ENCODE measurements at regions not wholly inside any gene's neighbourhood (a gene's known extent, or its start where the extent isn't known, plus 50 kb on each side); places are given as distances from the start of the nearest gene placed in this dataset.
"Not testable (repeated sequence)": the region's sequence is repeated elsewhere in the genome, so short reads cannot be mapped to it uniquely, and the experiment has no call there.

DNA sequence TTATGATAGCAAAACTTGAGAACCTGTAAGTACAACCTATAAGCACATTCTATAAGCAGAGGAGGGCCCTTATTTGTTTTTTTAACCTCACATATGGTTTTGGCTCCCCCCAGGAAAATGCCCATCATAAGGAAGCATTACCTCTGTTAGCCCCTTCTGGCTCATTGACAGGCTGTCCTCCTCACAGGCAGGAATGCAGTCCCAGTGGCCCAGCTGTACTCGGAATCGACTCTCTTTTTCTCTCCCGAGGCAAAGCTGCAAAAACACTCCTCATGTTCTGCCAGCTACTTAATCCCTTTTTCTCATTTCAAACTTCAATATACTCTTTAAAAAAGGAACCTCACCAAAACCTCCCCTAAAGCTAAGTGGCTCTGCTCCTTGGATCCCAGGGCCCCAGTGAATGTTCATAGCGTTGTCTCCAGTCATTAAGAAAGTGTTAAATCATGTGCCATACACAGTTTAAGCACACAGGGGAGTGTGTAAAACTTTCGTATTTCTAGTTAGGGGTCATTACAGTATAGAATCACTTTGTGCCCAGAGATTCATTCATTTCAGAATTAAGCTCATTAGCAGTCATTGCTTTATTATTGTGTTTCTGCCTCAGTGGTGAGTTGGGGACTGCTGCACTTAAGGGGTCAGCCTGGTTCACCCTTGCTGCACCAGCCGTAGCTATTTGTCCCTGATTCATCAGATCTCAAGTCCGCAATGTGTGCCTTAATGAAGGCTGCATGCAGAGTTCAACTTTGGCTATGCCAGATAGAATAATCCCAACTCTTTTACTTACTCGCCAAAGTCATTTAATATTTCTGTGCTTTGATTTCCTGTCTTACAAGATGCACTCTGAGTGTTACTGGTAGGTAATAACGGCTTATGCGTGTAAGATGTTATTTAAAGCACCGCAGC lies 57.6 kb downstream of the JRKL start:
- DNase-seq, result no peak

DNA sequence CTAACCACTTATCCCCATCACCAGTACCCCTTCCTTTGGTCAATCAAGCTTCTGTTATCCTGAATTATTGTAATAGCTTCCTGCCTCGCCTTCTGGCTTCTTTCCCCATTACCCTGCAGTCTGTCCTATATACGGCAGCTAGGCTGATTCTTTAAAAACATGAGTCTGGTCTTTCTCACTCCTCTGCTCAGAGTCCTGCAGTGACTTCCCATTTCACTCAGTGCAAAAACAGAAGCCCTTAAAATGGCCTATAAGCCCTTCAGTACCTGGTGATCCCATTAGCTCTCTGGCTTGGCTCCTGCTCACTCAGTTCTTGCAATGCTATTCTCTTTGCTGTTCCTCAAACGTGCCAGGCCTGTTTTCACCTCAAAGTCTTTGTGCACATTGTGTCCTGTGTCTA lies 58.4 kb downstream of the JRKL start:
- no peak for DNase-seq

DNA sequence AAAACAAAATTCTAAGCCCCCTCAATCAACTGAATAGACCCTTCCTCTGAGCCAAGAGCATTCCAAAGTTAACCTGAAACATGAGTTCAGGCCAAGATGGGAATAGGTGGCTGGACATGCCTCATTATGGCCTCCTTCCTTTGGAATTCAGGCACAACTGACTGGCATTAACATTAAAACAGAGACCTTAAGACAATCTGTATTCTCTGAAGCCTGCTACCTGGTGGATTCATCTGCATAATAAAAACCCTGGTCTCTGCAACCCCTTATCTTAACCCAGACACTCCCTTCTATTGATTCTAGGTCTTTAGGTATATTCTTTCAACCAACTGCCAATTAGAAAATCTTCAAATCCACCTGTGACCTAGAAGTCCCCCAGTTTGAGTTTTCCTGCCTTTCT lies 66.3 kb downstream of the JRKL start:
- DNase-seq, result no peak

DNA sequence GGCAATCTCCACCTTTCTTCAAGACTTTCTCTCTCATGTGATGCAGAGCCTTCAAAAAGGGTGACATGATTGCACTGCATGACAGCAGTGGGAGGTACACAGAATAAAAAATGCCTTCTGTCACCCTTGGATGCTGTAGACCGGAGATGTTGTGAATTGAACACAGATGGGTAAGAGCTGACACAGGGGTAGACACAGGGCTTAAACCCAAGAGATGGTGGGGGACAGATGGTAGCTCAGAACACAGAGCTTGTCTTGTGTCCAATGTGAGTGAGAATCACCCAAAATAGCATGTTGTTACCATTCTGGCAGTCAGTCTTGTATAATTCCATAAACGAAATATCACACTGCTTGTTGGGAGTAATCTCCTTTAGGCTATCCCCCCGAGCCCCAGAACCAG lies 69.9 kb downstream of the JRKL start:
- DNase-seq, result no peak

DNA sequence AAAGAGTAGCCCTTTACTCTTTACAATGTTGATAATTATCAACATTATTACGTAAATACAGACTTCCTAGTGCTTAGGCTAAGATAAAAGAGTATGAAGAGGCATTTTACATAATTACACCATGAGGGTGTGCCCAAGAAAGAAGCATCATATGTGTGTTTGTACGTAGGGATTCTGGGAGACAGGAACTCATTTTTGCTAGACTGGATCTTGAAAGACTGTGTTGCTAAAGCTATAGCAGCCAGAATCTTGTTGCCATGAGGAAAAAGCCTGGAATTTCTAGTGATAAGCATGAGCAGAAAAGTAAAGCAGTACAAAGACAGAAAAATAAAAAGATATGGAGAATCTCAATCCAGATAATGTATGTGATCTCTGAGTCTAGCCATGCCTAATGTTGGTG lies 72.1 kb downstream of the JRKL start:
- no peak for DNase-seq

GRCh38 chr11:96464700-96465307 lies 75.0 kb downstream of the JRKL start:
- DNase-seq, result peak; percentile 69

DNA sequence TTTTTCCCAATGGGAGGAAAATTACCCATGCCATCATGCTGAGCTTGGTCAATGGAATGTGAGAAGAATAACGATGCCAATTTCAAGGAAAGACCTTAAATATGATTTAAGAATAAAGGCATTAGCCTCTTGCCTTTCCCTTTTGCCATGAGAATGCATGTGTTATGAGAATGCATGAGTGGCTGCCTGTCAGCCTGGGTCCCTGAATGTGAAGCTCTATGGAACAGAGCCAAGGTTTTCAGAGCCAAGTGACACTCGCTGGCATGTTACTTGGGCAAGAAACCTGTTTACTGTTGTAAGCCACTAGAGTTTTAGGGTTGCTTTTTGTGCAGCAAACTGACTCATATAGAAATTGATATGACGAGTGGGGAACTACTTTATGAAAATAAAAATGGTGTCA lies 75.7 kb downstream of the JRKL start:
- no peak for DNase-seq

DNA sequence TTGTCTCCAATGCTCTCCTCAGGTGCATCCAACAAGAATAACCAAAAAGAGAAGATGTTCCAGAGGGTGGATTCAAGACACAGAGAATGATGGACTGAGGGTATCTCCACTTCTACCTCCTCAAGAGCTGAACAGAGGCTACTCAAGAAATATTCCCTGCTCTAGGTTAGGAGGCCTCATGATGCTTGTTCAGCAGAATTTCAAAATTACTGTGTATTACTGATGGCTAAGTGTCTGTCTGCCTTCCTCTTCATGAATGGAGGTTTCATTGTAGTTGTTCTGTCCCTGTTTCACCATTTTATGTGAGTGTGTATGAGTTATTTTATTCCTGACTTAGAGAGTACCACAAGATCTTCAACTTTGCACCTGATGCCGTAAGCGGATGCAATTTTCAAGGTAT lies 76.8 kb downstream of the JRKL start:
- DNase-seq, result no peak

DNA sequence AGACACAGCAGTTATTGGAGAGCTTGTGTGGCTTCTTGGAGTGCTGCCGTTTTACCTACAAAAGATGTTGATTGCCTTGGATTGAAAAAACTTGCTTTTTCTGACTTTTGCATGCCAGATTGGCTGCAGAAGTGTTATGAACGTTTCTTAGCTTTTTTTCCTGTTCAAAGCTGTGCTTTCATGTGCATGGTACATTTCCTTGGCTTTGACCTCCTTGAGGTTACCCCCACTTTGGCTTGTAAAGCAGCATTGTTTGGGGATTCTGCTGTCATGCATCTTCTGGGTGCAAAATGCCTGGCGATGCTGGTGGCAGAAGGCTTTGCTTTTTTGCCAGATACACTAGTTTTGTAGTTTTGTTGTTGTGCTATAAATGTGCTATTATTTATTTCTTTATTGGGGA lies 80.0 kb downstream of the JRKL start:
- DNase-seq, result no peak

DNA sequence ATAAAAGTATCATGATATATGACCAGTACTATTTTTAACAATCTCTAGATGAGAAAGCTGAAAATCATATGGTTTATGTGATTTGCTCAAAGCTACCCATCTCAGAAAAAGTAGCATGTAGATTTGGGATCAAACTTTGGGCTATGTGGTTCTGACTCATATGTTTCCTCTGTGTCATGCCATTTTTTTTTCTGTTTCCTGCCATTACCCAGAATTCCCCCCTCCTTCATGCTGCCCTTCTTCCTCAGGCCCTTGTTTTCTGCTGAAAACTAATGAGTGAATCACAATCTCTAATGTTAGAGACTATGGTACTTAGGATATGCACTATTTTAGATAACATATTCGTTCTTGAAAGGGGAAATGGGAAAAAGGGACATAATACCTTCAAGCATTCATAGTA lies 80.7 kb downstream of the JRKL start:
- DNase-seq, result no peak

DNA sequence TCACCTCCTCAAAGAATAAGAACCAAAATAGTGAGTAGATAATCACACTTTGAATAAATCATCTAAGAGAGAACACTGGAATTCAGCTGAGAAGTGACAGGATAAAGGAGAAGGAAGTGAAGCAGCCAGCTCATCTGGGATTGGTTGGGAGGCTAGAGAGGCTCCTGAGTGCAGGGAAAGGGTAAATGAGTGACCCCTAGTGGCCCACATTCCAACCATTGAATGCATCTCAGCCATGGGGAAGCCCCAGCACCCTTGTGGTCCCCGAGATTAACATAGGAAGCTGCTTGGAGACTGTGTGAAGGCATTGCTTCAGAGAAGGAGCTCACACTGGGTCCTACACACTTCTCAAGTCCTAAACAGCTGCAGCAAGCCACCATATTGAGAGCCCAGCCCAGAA lies 82.3 kb downstream of the JRKL start:
- DNase-seq, result peak; percentile 8

DNA sequence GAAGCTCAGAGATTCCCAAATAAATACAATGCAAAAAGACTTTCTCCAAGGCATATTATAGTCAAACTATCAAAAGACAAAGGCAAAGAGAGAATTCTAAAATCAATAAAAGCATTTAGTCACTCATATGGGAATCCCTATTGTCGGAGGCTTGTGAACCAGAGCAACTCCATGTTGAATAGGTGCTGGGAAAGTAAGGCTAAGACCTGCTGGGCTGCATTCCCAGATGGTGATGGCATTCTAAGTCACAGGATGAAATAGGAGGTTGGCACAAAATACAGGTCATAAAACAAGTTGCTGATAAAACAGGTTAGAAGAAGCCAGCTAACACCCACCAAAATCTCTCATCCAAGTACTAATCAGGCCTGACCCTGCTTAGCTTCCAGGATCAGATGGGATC lies 84.5 kb downstream of the JRKL start:
- DNase-seq, result no peak

DNA sequence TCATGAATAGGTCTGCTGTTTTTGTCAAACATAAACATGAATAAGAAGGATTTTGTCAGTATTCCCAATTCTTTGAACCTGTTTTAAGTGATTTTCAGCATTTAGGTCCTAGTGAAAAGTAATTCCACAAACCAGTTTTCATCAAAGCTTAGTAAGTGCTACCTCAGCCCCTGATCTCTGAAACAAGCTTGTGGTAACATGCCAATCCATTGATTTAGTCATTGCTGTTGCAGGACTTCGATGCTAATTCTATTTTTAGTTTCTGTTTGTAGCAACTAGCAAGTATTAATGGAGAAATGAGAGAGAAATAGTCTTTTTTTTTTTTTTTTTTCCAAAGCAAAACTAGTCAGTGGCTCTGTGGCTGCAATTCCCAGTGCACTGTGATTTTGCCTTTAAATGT lies 91.4 kb downstream of the JRKL start:
- no peak for DNase-seq

- DNase-seq, result no peak
These were observed 92.0 kb downstream of the JRKL start for GRCh38 chr11:96481771-96482170.

DNA sequence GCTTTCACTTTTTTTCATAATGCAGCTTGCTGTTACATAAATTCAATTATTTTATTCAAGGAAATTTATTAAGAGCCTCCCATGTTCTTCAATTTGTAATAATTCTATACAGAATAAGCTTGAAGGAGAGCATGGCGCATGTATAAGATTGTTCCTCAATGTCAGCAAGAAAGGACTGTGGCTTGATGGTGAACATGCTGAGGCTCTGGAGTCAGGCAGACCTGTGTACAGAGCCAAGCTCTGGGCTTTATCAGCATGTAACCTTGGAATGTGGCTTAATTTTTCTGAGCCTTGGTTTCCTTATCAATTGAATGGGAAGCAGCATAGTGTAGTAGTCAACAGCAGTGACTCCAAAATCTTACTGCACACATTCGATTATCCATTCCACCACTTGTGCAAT lies 92.4 kb downstream of the JRKL start:
- no peak for DNase-seq

GRCh38 chr11:96483374-96483955 lies 93.7 kb downstream of the JRKL start:
- no peak for DNase-seq

GRCh38 chr11:96484361-96484760 lies 94.5 kb downstream of the JRKL start:
- DNase-seq, result no peak

GRCh38 chr11:96486890-96487611 lies 97.2 kb downstream of the JRKL start:
- no peak for DNase-seq

DNA sequence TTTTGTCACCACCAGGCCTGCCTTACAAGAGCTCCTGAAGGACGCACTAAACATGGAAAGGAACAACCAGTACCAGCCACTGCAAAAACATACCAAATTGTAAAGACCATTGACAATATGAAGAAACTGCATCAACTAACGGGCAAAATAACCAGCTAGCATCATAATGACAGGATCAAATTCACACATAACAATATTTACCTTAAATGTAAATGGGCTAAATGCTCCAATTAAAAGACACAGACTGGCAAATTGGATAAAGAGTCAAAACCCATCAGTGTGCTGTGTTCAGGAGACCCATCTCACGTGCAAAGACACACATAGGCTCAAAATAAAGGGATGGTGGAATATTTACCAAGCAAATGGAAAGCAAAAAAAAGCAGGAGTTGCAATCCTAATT lies 99.1 kb downstream of the JRKL start:
- DNase-seq, result not testable (repeated sequence)

GRCh38 chr11:96500440-96500839 lies 110.6 kb downstream of the JRKL start:
- no peak for DNase-seq

GRCh38 chr11:96506041-96506440 lies 116.2 kb downstream of the JRKL start:
- no peak for DNase-seq

DNA sequence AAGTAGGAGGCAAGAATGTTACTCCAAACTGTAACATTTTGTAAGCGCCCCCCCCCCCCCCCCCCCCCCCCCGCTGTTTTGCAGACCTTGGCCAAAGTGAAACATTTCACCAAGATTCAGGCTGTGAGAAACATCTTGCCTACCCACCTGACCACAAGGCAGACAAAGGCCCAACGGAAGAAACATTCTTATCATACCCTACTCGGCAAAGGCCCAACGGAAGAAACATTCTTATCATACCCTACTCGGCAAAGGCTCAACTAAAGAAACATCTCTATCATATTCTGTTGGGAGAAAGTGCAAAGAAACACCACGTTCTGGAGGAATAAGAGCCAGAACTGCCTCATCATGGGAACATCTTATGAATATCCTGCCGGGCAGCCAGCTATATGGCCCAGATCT lies 117.1 kb downstream of the JRKL start:
- peak; percentile 40 for DNase-seq

GRCh38 chr11:96508861-96509260 lies 119.0 kb downstream of the JRKL start:
- no peak for DNase-seq

- no peak for DNase-seq
These were observed 131.1 kb downstream of the JRKL start for GRCh38 chr11:96520939-96521338.
